HG03175 (cell line): ENCODE measurements at regions not wholly inside any gene's neighbourhood (a gene's known extent, or its start where the extent isn't known, plus 50 kb on each side); places are given as distances from the start of the nearest gene placed in this dataset.
"Not testable (repeated sequence)": the region's sequence is repeated elsewhere in the genome, so short reads cannot be mapped to it uniquely, and the experiment has no call there.

ENCODE experiments used
- ATAC-seq: cut with Tn5 transposase; IDR thresholded peaks from one replicate; pipeline ENCODE4 v1.9.1; 2021; ENCODE audit warnings: mild to moderate bottlenecking, moderate library complexity; ENCODE audit not compliant: unreplicated experiment

GRCh38 chr11:91394073-91394726 lies 830.4 kb upstream of the FAT3 start:
- no peak for ATAC-seq

- ATAC-seq: no peak
Measured at GRCh38 chr11:91382946-91383345, 841.7 kb upstream of the FAT3 start.

GRCh38 chr11:91374794-91375193 lies 849.8 kb upstream of the FAT3 start:
- no peak for ATAC-seq

- ATAC-seq: no peak
Measured at GRCh38 chr11:91373497-91373896, 851.1 kb upstream of the FAT3 start.

GRCh38 chr11:91366816-91367215 lies 857.8 kb upstream of the FAT3 start:
- no peak for ATAC-seq

GRCh38 chr11:91365986-91366585 lies 858.5 kb upstream of the FAT3 start:
- no peak for ATAC-seq

- no peak for ATAC-seq
Measured at GRCh38 chr11:91350931-91351330, 873.7 kb upstream of the FAT3 start.

- no peak for ATAC-seq
Measured at GRCh38 chr11:91326751-91327150, 897.9 kb upstream of the FAT3 start.

GRCh38 chr11:91326280-91326679 lies 898.3 kb upstream of the FAT3 start:
- ATAC-seq: no peak

GRCh38 chr11:91314521-91314920 lies 910.1 kb upstream of the FAT3 start:
- no peak for ATAC-seq

GRCh38 chr11:91312541-91312940 lies 912.1 kb upstream of the FAT3 start:
- ATAC-seq: no peak

GRCh38 chr11:91310085-91310484 lies 914.5 kb upstream of the FAT3 start:
- ATAC-seq: no peak

GRCh38 chr11:91308069-91308468 lies 916.5 kb upstream of the FAT3 start:
- no peak for ATAC-seq

- ATAC-seq: no peak
Measured at GRCh38 chr11:91305402-91305801, 919.2 kb upstream of the FAT3 start.

GRCh38 chr11:91303749-91304148 lies 920.9 kb upstream of the FAT3 start:
- ATAC-seq: no peak

GRCh38 chr11:91299980-91300379 lies 924.6 kb upstream of the FAT3 start:
- peak; percentile 49 for ATAC-seq

GRCh38 chr11:91296629-91297028 lies 928.0 kb upstream of the FAT3 start:
- ATAC-seq: no peak

- ATAC-seq: no peak
Measured at GRCh38 chr11:91295591-91295990, 929.0 kb upstream of the FAT3 start.

- ATAC-seq: no peak
Measured at GRCh38 chr11:91293119-91293518, 931.5 kb upstream of the FAT3 start.

GRCh38 chr11:91272089-91272488 lies 952.5 kb upstream of the FAT3 start:
- no peak for ATAC-seq

- not testable (repeated sequence) for ATAC-seq
Measured at GRCh38 chr11:91268512-91269295, 955.9 kb upstream of the FAT3 start.

- no peak for ATAC-seq
Measured at GRCh38 chr11:91265946-91266345, 958.7 kb upstream of the FAT3 start.
